CD4-positive, alpha-beta T cell treated with Interleukin-12 subunit alpha and Interleukin-12 subunit beta, for 1 hour (primary cell): ENCODE measurements at regions not wholly inside any gene's neighbourhood (a gene's known extent, or its start where the extent isn't known, plus 50 kb on each side); places are given as distances from the start of the nearest gene placed in this dataset.
"Not testable (repeated sequence)": the region's sequence is repeated elsewhere in the genome, so short reads cannot be mapped to it uniquely, and the experiment has no call there.

Experiments
- DNase-seq: peaks from one replicate; pipeline ENCODE4 v3.0.0-alpha.2; 2020

GRCh38 chr7:29651477-29651876 is 87.8 kb downstream of the PRR15 start:
- no peak for DNase-seq

- DNase-seq = no peak
Observed at GRCh38 chr7:29652556-29652955, 88.9 kb downstream of the PRR15 start.

- not testable (repeated sequence) for DNase-seq
Observed at GRCh38 chr7:29654340-29654739, 90.7 kb downstream of the PRR15 start.

- DNase-seq = no peak
Observed at GRCh38 chr7:29657288-29657687, 93.7 kb downstream of the PRR15 start.

- no peak for DNase-seq
Observed at GRCh38 chr7:29657856-29658255, 94.2 kb downstream of the PRR15 start.

- not testable (repeated sequence) for DNase-seq
Observed at GRCh38 chr7:29659213-29659612, 95.6 kb downstream of the PRR15 start.

- DNase-seq = not testable (repeated sequence)
Observed at GRCh38 chr7:29662899-29663298, 99.3 kb downstream of the PRR15 start.

- DNase-seq = not testable (repeated sequence)
Observed at GRCh38 chr7:29664999-29665398, 101.4 kb downstream of the PRR15 start.

- not testable (repeated sequence) for DNase-seq
Observed at GRCh38 chr7:29667096-29667669, 103.5 kb downstream of the PRR15 start.

- not testable (repeated sequence) for DNase-seq
Observed at GRCh38 chr7:29671286-29671685, 107.7 kb downstream of the PRR15 start.

GRCh38 chr7:29673635-29674034 is 110.0 kb downstream of the PRR15 start:
- DNase-seq = not testable (repeated sequence)

- not testable (repeated sequence) for DNase-seq
Observed at GRCh38 chr7:29674626-29675025, 111.0 kb downstream of the PRR15 start.

GRCh38 chr7:29677254-29677653 is 113.6 kb downstream of the PRR15 start:
- DNase-seq = not testable (repeated sequence)

GRCh38 chr7:29679963-29680362 is 116.3 kb downstream of the PRR15 start:
- not testable (repeated sequence) for DNase-seq

- not testable (repeated sequence) for DNase-seq
Observed at GRCh38 chr7:29680601-29681000, 117.0 kb downstream of the PRR15 start.

GRCh38 chr7:29684151-29684786 is 120.6 kb downstream of the PRR15 start:
- DNase-seq = not testable (repeated sequence)

GRCh38 chr7:29684787-29685650 is 121.3 kb upstream of the WIPF3 start:
- DNase-seq = peak; percentile 21

- not testable (repeated sequence) for DNase-seq
Observed at GRCh38 chr7:29685651-29686271, 120.5 kb upstream of the WIPF3 start.

- DNase-seq = not testable (repeated sequence)
Observed at GRCh38 chr7:29690510-29690909, 115.8 kb upstream of the WIPF3 start.

- not testable (repeated sequence) for DNase-seq
Observed at GRCh38 chr7:29696402-29696801, 109.9 kb upstream of the WIPF3 start.

GRCh38 chr7:29699723-29700122 is 106.6 kb upstream of the WIPF3 start:
- not testable (repeated sequence) for DNase-seq

GRCh38 chr7:29701540-29701939 is 104.8 kb upstream of the WIPF3 start:
- not testable (repeated sequence) for DNase-seq

GRCh38 chr7:29703830-29704229 is 102.5 kb upstream of the WIPF3 start:
- not testable (repeated sequence) for DNase-seq
